HG03060 (cell line): ENCODE measurements at regions not wholly inside any gene's neighbourhood (a gene's known extent, or its start where the extent isn't known, plus 50 kb on each side); places are given as distances from the start of the nearest gene placed in this dataset.
A peak's percentile ranks its signal among the peaks of the same experiment; 100 is the strongest.
"Not testable (repeated sequence)": the region's sequence is repeated elsewhere in the genome, so short reads cannot be mapped to it uniquely, and the experiment has no call there.

Experiments used
- ATAC-seq: cut with Tn5 transposase; IDR thresholded peaks from one replicate; pipeline ENCODE4 v1.9.1; 2021; ENCODE audit warnings: low read depth, moderate number of reproducible peaks; ENCODE audit not compliant: unreplicated experiment

- no peak for ATAC-seq
Measured at GRCh38 chr9:71514344-71514975, 253.9 kb downstream of the CEMIP2 start.

GRCh38 chr9:71509054-71509453 lies 259.3 kb downstream of the CEMIP2 start:
- ATAC-seq, result no peak

- ATAC-seq, result not testable (repeated sequence)
Measured at GRCh38 chr9:71508141-71508540, 260.2 kb downstream of the CEMIP2 start.

DNA sequence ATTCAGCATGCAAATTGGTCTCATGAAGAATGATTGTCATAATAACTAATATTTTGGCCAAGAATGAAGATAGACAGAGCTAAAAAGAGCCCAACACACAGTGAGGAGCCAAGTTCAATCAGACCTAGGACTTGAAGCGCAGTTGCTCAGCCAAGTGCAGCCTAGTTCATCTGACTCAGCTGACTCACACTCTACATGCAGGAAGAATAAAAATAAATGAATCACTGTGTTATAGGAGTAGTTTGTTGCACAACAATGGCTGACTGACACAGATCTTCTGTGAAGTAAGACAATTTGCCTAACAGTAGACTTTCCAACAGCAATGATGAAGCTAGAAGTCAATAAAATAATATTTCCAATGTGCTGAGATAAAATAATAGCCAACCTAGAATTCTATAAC lies 261.5 kb downstream of the CEMIP2 start:
- ATAC-seq, result no peak

DNA sequence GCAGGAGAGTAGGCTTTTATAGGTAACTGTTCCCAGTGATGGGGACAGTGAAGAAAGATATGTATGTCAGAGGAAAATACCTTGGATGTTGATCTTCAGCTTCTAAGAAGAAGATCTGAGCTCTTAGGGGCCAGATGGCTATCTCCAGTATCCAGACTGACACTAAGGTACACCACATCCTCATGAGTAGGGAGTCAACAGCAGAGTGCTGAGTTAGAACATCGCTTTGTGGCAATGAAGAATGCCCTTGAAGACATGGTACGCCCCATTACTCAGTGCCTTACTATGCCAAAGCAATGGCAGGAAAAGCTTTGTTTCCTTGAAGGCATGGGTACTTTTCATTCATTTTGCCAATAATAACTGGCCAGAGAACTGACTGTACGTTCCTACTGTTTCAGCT lies 263.7 kb downstream of the CEMIP2 start:
- no peak for ATAC-seq

DNA sequence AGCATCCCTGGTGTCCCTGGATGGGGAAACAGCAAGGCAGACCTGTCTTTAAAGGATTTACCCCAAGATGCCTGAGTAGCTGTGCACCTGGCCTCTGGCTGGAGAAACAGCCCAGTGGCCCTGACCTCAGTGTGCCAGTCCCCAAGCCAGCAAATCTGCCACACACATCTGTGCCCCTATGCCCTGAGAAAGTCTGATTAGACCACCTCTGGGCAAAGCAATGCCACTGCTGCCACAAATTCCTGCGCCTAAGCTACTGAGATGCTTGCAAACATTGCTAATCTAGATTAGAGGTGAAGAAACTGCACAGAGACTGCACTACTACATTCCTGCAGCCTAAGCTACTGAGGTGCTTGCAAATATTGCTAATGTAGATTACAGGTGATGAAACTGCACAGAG lies 269.6 kb downstream of the CEMIP2 start:
- ATAC-seq, result no peak

- no peak for ATAC-seq
Measured at GRCh38 chr9:71490810-71491209, 277.5 kb downstream of the CEMIP2 start.

DNA sequence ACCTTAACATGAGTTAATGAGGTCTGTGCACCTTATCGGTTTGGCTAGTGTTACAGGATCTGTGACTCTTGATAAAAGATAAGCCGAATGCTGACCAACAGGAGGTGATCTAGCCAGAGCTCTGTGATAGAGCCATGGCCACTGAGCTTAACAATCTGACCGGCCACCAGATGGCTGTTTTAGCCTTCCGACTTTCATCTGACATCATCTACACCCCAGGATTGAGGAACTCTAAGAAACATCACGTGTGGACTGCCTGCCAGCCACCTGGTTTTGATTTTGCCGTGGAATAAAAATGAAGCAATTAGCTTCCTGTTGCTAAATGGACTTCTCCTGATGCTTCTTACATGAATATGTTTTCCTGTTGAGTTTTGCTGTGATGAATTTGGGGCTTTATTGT lies 281.3 kb downstream of the CEMIP2 start:
- no peak for ATAC-seq

DNA sequence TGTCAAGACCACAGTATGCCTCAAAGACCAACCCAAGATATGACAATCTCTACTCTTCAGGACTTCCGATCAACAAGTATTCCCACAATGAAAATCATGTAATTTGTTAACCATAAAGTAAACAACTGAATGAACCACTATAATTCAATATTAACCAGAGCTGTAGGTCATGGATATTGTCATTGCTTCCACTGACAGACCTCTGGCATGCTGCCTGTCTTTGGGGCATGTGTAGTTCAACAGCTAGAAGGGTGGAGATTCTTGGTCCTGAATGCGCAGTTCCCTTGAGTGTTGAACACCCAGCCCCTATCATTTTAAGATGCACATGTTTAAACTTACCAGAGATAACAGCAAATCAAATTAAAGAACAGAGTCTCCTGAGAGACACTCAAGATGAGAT lies 283.0 kb downstream of the CEMIP2 start:
- no peak for ATAC-seq

DNA sequence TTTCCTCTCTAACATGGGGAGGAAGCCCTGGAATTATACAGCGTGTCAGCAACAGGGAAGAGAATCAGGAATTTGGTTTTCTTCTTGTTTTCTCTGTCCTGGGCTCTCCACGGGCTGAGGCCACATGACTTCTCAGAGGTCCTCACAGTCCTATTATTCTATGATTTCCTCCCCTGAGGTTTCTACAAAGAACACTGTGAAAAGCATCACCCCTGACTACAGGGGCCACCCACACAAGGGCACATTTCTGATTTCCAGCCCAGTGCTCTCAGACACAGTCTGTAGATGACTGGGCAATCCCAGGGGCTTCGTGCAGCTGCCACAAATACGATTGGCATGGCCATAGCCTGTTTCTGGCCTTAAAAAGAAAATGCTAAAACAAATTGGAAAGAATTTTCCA lies 284.9 kb downstream of the CEMIP2 start:
- ATAC-seq, result peak; percentile 64

DNA sequence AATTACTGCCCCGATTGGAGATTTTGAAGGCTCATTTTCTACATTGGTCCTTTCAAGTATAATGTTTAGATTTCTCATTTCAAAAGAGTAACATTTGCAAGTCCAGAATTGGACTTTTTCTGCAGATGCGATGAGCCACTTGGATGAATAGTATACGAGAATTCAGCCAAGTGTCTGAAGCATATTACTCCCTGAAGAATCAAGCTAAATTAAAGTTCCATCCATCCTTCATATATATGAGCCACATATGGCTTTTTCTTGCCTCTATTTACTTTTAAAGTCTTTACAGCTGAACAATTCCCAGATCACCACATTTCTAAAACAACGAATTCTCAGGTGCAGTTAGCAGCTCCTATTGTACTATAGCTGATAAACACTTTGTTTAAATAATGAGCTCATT lies 288.7 kb downstream of the CEMIP2 start:
- no peak for ATAC-seq

DNA sequence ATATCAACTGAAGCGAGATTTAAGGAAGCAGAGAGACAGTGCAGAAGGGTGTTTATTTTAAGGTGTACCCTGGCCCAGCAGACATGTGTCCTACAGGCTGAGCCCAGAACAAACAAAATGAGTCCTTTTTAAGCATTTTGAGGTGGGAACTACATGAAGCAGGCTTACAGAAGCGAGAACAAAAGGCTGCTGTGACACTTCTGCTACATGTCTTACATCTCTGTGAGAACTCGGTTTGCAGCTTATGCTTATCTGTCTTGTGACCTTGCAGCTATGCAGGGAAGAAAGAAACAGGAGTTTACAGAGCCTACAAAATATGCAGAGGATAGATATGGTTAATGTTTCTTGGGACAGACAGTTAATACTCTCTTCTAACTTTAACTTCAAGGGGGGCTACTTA lies 295.9 kb downstream of the CEMIP2 start:
- ATAC-seq, result no peak

DNA sequence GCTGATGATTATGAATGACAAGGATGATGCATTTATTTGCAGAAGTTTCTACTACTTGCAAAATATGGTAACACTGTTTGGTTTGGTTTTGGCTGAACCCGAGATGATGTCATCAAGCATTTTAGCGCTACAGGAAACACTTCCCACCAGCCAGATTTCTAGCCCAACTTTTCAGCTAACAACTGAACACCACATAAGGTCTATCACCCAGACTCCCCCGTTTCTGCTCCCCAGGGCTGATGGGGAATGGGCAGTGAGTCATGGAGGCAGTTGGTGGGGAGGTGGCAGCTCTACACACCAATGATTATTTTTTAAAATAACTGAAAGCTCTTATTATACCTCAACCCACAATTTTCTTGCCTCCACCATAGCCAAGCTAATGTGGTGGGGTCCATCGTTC lies 302.9 kb downstream of the CEMIP2 start:
- no peak for ATAC-seq

DNA sequence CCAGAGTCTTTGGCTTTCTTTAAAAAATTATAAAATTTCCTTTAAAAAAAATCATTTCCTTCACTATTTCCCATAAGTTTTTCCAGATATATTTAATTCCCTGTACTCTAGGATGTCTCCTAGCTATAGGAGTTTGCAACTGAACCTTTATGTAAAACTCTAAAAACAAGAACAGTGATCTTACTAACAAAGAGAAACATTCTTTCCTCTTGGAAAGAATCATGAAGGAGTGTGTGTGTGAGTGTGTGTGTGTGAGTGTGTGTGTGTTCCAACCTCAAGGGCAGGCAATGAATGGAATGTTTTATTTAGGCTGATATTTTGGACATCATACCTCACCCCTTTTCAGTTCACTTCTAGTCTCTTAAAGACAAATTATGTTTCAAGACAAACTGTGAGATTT lies 309.2 kb downstream of the CEMIP2 start:
- ATAC-seq, result no peak

DNA sequence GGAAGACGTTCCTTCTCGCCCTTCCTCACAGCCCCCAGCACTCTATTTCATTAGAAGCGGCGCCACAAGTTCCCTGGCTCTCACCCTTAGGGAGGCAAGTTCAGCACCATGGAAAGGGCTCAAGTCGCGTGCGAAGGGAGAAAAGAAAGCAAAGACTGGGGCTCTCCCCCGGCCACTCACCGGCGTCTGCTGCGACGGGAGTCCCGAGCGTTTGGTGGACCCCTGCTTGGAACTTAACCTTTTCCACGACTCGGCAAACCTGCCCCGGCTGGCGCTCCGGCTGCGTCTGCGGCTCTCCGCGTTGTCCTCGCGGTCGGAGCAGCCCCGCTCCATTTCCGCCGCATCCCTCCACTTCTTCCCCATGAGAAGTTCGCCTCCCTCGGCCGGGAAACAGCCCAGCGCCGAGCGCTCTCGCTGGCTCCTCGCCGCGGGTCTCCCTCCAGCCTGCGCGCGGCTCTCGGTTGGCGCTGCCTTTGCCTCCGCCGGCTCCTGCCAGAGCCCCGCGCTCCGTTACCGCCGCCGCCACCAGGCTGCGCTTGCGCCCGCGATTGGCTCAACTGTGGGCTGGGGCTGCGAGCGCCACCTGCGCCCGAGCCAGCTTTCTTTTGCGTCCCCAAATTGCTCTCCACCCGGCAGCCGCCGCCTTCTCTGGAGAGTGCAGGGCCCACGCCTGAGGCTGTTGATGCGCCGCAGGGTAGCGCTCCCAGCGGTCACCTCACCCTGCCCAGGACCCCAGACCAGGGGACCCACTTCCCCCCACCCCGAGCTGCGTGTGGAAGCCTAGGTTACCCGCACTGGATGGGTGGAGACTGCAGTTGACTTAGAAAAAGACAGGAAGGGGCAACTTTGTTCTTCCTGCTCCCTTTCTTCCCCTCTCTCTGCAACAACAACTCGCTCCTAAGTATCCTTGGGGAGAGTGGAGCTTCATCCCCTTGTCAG lies 321.6 kb downstream of the CEMIP2 start:
- no peak for ATAC-seq

GRCh38 chr9:71446106-71446472 lies 322.2 kb downstream of the CEMIP2 start:
- no peak for ATAC-seq

- ATAC-seq, result no peak
Measured at GRCh38 chr9:71442937-71443336, 321.5 kb upstream of the TRPM3 start.

- ATAC-seq, result no peak
Measured at GRCh38 chr9:71441266-71441665, 319.8 kb upstream of the TRPM3 start.

GRCh38 chr9:71431931-71432330 lies 310.5 kb upstream of the TRPM3 start:
- no peak for ATAC-seq

GRCh38 chr9:71407341-71407740 lies 285.9 kb upstream of the TRPM3 start:
- ATAC-seq, result not testable (repeated sequence)

GRCh38 chr9:71403106-71403505 lies 281.7 kb upstream of the TRPM3 start:
- no peak for ATAC-seq

DNA sequence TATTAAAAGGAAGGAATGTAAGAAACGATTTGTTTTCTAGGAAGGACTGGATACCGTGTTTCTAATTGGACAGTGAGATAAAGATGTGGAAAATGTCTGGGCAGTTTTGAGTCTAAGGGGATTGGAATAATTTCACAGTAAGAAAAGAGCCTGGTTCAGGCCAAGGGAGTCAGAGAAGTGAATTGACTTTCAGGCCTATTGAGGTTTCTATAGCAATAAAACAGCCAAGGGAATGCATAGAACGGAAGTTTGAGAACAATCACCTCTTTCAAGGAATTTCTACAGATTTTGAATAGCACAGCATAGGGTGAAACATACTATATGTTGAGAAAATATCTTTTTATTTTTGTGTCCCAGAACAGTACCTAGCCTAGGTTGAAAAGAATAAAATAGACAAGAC lies 271.6 kb upstream of the TRPM3 start:
- no peak for ATAC-seq
